ENCODE measurements at regions not wholly inside any gene's neighbourhood (a gene's known extent, or its start where the extent isn't known, plus 50 kb on each side); places are given as distances from the start of the nearest gene placed in this dataset.

DNA sequence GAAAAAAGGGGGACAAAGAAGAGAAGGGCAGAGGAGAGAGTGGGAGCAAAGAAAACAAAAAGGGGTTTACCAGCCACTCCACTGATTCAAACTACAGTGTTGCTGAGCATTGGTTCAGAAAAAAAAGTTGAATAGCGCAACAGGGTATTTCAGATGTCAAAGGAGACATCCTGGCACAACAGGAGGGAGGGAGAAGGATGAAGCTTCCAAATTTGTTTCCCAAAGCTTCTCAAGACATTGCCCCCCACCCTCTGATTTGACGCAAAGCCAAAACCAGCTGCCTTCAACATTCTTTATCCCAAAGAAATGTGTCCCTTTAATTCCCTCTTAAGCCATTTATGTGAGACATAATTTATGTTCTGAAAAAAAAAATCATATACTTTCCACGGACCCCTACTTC lies 105.5 kb upstream of the TNC start:
- H3K4me3 ChIP-seq (ENCODE audit: low read depth in 1 of 2, low read length in 2 of 2) = no peak overlapping the region
- H3K4me1 ChIP-seq (ENCODE audit: control insufficient read depth in 2 of 2, insufficient read depth in 2 of 2, low read length in 1 of 2) = no peaks in the 10 kb centered on the region
- no peak overlapping the region for H3K27ac ChIP-seq (ENCODE audit: low read depth in 2 of 2, low read length in 1 of 2)
- H3K36me3 ChIP-seq (ENCODE audit: control insufficient read depth in 2 of 2, insufficient read depth in 2 of 2, low read length in 1 of 2) = no peaks in the 10 kb centered on the region
- H3K9me3 ChIP-seq (ENCODE audit: control insufficient read depth in 2 of 2, insufficient read depth in 1 of 2, low read depth in 1 of 2, low read length in 1 of 2) = no peaks in the 10 kb centered on the region
- no peaks in the 10 kb centered on the region for H3K27me3 ChIP-seq (ENCODE audit: control insufficient read depth in 1 of 2, insufficient read depth in 2 of 2, low read length in 2 of 2)
- WGBS, 2 donors = 48 to 57% methylated on average over 3 of the region's 3 CpGs

DNA sequence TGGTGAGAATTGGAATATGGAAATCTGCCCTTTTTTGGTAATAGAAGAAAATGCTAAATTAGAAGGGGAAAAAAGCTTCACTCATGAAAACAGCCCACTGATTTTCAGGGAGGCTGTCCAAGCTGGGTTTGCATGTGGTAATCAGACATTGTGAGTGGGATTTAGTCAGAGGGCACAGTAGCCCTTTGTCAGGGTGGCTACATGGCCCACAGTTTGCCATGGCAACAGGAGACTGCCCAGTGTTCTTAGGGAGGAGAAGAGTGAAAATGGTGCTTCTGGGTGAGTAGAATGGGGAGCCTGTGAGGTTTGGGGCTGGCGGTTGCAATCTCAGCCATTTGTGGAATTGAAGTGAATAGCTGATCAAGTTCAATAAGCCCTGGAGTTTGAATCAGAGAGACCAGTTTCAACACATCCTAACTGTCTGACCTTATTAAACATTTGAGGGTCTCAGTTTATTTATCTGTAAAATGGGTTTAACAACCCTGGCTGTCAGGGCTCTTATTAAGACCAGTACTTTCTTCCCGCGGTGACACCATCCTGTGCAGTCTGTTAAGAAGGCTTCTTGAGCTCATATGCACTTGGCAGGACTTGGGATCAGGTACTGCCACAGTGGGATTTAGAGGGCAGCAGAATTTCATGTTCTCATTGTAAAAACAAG lies 107.6 kb upstream of the TNC start:
- Histone ChIP-seq H3K9me3 (ENCODE audit: control insufficient read depth in 2 of 2, insufficient read depth in 1 of 2, low read depth in 1 of 2, low read length in 1 of 2) (no peaks in the 10 kb centered on the region), H3K4me1 (ENCODE audit: control insufficient read depth in 2 of 2, insufficient read depth in 2 of 2, low read length in 1 of 2) (no peaks in the 10 kb centered on the region), H3K27me3 (ENCODE audit: control insufficient read depth in 1 of 2, insufficient read depth in 2 of 2, low read length in 2 of 2) (no peaks in the 10 kb centered on the region), H3K4me3 (ENCODE audit: low read depth in 1 of 2, low read length in 2 of 2) (no peak overlapping the region), H3K36me3 (ENCODE audit: control insufficient read depth in 2 of 2, insufficient read depth in 2 of 2, low read length in 1 of 2) (no peaks in the 10 kb centered on the region), H3K27ac (ENCODE audit: low read depth in 2 of 2, low read length in 1 of 2) (no peak overlapping the region)
- WGBS, 2 donors = 96 to 99% methylated on average over 3 of the region's 3 CpGs

DNA sequence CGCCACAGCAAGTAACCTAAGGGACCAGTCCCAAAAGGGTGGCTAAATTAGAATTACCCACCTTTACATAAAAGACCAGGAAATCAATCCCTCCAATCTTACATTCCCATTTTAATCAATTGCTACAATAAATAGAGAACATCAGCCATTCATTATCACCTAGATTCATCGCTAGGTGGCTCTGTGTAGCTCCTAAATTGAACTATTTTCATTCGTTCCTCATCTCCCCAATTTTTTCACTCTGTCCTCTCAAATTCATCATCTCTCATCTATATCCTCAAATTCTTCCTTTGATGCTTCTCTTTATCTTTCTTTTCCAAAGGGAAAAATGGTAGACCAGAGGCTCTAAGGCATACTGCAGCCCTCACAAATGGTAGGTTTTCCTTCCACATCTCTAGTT lies 108.2 kb upstream of the TNC start:
- Histone ChIP-seq H3K27me3 (ENCODE audit: control insufficient read depth in 1 of 2, insufficient read depth in 2 of 2, low read length in 2 of 2) (no peaks in the 10 kb centered on the region), H3K36me3 (ENCODE audit: control insufficient read depth in 2 of 2, insufficient read depth in 2 of 2, low read length in 1 of 2) (no peaks in the 10 kb centered on the region), H3K9me3 (ENCODE audit: control insufficient read depth in 2 of 2, insufficient read depth in 1 of 2, low read depth in 1 of 2, low read length in 1 of 2) (no peaks in the 10 kb centered on the region), H3K4me3 (ENCODE audit: low read depth in 1 of 2, low read length in 2 of 2) (no peak overlapping the region), H3K4me1 (ENCODE audit: control insufficient read depth in 2 of 2, insufficient read depth in 2 of 2, low read length in 1 of 2) (no peaks in the 10 kb centered on the region), H3K27ac (ENCODE audit: low read depth in 2 of 2, low read length in 1 of 2) (no peak overlapping the region)
- 89 to 92% methylated on average over 3 of the region's 3 CpGs for whole genome bisulfite sequencing, 2 donors

DNA sequence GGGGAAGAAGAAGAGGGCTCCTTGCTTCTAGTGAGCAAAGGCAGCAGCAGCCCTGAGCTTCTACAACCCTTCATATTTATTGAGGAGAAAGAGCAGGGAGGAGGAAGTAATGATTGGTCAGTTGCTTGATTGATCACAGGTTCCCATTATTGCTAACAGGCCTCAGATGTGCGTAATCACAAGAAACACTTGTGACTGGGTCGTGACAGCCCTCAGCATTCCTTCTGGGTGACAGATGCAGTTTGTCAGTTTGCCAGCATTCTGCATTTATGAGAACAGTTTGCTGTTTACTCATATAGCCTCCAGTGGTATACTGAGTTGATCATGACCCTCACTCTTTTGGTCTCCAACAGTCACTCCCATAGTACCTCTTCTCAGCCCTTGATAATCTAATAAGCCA lies 111.5 kb upstream of the TNC start:
- H3K4me3 ChIP-seq (ENCODE audit: low read depth in 1 of 2, low read length in 2 of 2) = no peak overlapping the region
- peaks cover 0 to 2% of the 10 kb centered on the region in 2 donors for H3K4me1 ChIP-seq (ENCODE audit: control insufficient read depth in 2 of 2, insufficient read depth in 2 of 2, low read length in 1 of 2)
- 82 to 91% methylated on average over 2 of the region's 2 CpGs for WGBS, 2 donors
- no peaks in the 10 kb centered on the region for H3K36me3 ChIP-seq (ENCODE audit: control insufficient read depth in 2 of 2, insufficient read depth in 2 of 2, low read length in 1 of 2)
- H3K9me3 ChIP-seq (ENCODE audit: control insufficient read depth in 2 of 2, insufficient read depth in 1 of 2, low read depth in 1 of 2, low read length in 1 of 2) = no peaks in the 10 kb centered on the region
- H3K27ac ChIP-seq (ENCODE audit: low read depth in 2 of 2, low read length in 1 of 2) = no peak overlapping the region
- H3K27me3 ChIP-seq (ENCODE audit: control insufficient read depth in 1 of 2, insufficient read depth in 2 of 2, low read length in 2 of 2) = no peaks in the 10 kb centered on the region

DNA sequence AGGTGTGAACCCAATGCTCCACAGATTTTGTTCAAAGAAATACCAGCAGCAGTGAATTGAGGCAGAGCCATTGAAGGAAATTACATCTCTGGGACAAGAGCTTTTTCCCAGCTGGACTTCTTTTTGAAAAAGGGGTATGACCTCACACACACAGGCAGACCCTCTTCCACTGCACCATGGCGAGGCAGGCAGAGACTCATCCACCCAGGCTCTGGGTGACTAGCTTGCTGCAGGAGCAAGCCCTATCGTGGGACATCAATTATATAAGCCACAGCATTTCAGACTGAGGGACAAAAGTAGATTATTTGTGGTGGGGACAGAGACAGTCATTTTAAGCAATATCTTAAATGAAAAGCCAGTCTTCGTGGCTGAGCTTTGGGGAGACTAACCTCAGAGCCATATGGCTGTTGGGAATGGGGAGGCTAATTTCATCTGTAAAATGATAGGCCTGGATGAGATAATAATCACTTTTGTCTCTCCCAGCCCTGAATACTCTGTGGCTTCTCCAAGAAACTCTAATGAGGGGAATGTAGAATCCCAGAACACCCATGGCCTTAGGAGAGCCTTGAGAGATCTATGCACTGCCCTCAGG lies 113.1 kb upstream of the TNC start:
- Histone ChIP-seq H3K27me3 (ENCODE audit: control insufficient read depth in 1 of 2, insufficient read depth in 2 of 2, low read length in 2 of 2) (no peaks in the 10 kb centered on the region), H3K27ac (ENCODE audit: low read depth in 2 of 2, low read length in 1 of 2) (no peak overlapping the region), H3K36me3 (ENCODE audit: control insufficient read depth in 2 of 2, insufficient read depth in 2 of 2, low read length in 1 of 2) (no peaks in the 10 kb centered on the region), H3K4me3 (ENCODE audit: low read depth in 1 of 2, low read length in 2 of 2) (no peak overlapping the region), H3K4me1 (ENCODE audit: control insufficient read depth in 2 of 2, insufficient read depth in 2 of 2, low read length in 1 of 2) (peaks cover 0 to 4% of the 10 kb centered on the region in 2 donors), H3K9me3 (ENCODE audit: control insufficient read depth in 2 of 2, insufficient read depth in 1 of 2, low read depth in 1 of 2, low read length in 1 of 2) (no peaks in the 10 kb centered on the region)
- 77 to 88% methylated on average over 3 of the region's 3 CpGs for WGBS, 2 donors

DNA sequence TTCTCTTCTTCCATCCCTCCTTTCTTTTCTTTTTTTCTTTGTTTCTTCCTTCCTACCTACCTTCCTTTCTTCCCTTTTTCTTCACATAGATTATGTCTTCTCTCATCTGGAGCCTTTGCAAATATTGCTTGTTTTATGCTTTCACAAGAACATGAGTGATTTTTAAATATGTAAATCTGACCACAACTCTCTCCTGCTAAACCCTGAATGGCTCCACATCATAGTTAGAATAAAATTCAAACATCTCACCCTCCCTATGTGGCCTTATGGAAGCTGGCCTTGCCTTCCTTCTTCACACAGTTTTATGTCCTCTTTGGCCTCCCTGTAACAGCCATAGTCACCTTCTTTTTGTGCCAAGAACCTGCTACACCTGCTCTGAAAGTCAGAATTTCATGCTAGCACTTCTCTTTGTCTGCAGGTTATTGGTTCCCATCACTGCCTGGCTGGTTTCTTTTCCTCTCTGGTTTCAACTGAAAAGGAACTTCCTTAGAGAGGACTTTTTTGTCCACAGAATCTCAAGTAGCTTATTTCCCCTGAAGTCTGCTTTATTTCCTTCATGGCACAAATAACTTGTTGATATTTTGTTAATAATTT lies 114.3 kb upstream of the TNC start:
- Histone ChIP-seq H3K4me3 (ENCODE audit: low read depth in 1 of 2, low read length in 2 of 2) (no peak overlapping the region), H3K9me3 (ENCODE audit: control insufficient read depth in 2 of 2, insufficient read depth in 1 of 2, low read depth in 1 of 2, low read length in 1 of 2) (no peaks in the 10 kb centered on the region), H3K27ac (ENCODE audit: low read depth in 2 of 2, low read length in 1 of 2) (no peak overlapping the region), H3K4me1 (ENCODE audit: control insufficient read depth in 2 of 2, insufficient read depth in 2 of 2, low read length in 1 of 2) (peaks cover 0 to 4% of the 10 kb centered on the region in 2 donors), H3K27me3 (ENCODE audit: control insufficient read depth in 1 of 2, insufficient read depth in 2 of 2, low read length in 2 of 2) (no peaks in the 10 kb centered on the region), H3K36me3 (ENCODE audit: control insufficient read depth in 2 of 2, insufficient read depth in 2 of 2, low read length in 1 of 2) (no peaks in the 10 kb centered on the region)

DNA sequence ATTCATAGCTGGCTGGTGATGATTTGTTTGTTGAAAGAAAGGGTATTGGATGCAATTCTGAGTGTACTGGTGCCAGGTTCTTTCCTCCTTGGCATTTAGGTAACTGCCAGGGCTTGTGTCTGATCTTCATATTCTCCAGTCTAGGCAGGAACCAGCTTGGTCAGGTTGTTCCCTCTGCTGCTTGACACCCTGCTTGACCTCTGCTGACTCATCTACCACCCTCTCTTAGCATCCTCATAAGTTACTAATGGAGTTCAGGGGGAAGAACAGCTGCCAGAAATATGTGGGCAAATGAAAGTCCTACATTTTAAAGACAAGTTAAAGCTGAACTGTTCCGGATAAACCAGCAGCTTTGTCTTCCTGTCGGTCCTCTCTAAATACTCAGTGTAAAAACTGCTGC lies 116.1 kb upstream of the TNC start:
- 39 to 42% methylated on average over 2 of the region's 2 CpGs for WGBS, 2 donors
- peak overlapping the region; percentile 57 to 79 for H3K27ac ChIP-seq (ENCODE audit: low read depth in 2 of 2, low read length in 1 of 2)
- H3K27me3 ChIP-seq (ENCODE audit: control insufficient read depth in 1 of 2, insufficient read depth in 2 of 2, low read length in 2 of 2) = no peaks in the 10 kb centered on the region
- no peak overlapping the region for H3K4me3 ChIP-seq (ENCODE audit: low read depth in 1 of 2, low read length in 2 of 2)
- no peaks in the 10 kb centered on the region for H3K9me3 ChIP-seq (ENCODE audit: control insufficient read depth in 2 of 2, insufficient read depth in 1 of 2, low read depth in 1 of 2, low read length in 1 of 2)
- H3K4me1 ChIP-seq (ENCODE audit: control insufficient read depth in 2 of 2, insufficient read depth in 2 of 2, low read length in 1 of 2) = peaks cover 0 to 4% of the 10 kb centered on the region in 2 donors
- H3K36me3 ChIP-seq (ENCODE audit: control insufficient read depth in 2 of 2, insufficient read depth in 2 of 2, low read length in 1 of 2) = no peaks in the 10 kb centered on the region

DNA sequence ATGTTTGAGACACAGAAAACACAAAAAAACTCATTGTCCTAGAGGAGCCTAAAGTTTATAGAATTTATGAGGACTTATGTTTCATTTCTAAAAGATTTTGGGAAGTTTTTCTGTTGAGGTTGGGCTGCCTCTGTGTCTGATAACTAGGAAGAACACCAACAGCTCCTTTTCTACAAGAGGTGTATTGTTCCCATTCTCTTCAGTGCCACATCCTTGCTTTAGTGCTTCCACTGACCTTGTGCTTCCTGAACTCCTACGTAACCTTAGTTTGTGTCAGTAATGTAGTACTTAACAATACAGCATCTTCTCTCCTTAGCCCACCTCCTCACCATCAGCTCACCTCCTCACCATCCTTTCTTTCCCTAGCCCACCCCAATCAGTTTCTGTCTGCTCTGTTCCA lies 117.3 kb upstream of the TNC start:
- WGBS, 2 donors = 77 to 90% methylated on average over 1 of the region's 1 CpG
- Histone ChIP-seq H3K9me3 (ENCODE audit: control insufficient read depth in 2 of 2, insufficient read depth in 1 of 2, low read depth in 1 of 2, low read length in 1 of 2) (peaks cover 0 to 2% of the 10 kb centered on the region in 2 donors), H3K4me3 (ENCODE audit: low read depth in 1 of 2, low read length in 2 of 2) (no peak overlapping the region), H3K27me3 (ENCODE audit: control insufficient read depth in 1 of 2, insufficient read depth in 2 of 2, low read length in 2 of 2) (no peaks in the 10 kb centered on the region), H3K4me1 (ENCODE audit: control insufficient read depth in 2 of 2, insufficient read depth in 2 of 2, low read length in 1 of 2) (peaks cover 0 to 4% of the 10 kb centered on the region in 2 donors), H3K27ac (ENCODE audit: low read depth in 2 of 2, low read length in 1 of 2) (peak overlapping the region; percentile 20 to 32), H3K36me3 (ENCODE audit: control insufficient read depth in 2 of 2, insufficient read depth in 2 of 2, low read length in 1 of 2) (no peaks in the 10 kb centered on the region)

DNA sequence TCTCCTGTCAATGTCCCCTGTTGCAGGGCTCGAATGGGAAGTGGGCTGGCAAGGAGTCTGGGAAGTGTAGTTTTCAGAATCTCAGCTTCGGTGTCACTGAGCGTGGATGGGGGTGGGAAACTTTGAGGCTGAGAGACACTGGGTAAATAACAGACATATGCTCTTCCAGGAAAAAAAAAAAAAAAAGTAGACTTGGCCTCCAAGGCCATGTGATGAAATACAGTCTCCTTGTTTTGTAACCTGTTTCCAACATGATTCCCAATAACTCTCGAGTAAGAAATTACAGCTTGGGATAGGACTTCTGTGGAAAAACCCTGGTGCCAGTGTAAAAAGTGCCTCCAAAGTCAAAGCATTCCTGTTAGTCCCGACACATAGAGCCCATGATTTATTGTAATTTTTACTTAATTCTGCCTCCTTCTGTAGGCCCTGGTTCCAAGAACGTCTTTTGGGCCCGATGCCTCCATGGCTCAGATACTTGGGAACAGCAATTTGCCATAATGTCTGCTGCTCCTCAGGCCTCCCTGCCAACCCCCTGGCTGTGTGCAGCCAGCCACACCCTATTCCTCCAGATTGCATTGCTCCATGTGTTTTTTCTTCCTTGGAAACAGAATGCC lies 119.5 kb upstream of the TNC start:
- Histone ChIP-seq H3K9me3 (ENCODE audit: control insufficient read depth in 2 of 2, insufficient read depth in 1 of 2, low read depth in 1 of 2, low read length in 1 of 2) (peaks cover 0 to 2% of the 10 kb centered on the region in 2 donors), H3K4me3 (ENCODE audit: low read depth in 1 of 2, low read length in 2 of 2) (no peak overlapping the region), H3K27me3 (ENCODE audit: control insufficient read depth in 1 of 2, insufficient read depth in 2 of 2, low read length in 2 of 2) (no peaks in the 10 kb centered on the region), H3K36me3 (ENCODE audit: control insufficient read depth in 2 of 2, insufficient read depth in 2 of 2, low read length in 1 of 2) (no peaks in the 10 kb centered on the region), H3K27ac (ENCODE audit: low read depth in 2 of 2, low read length in 1 of 2) (no peak overlapping the region), H3K4me1 (ENCODE audit: control insufficient read depth in 2 of 2, insufficient read depth in 2 of 2, low read length in 1 of 2) (peaks cover 0 to 4% of the 10 kb centered on the region in 2 donors)
- 50 to 63% methylated on average over 7 of the region's 7 CpGs for WGBS, 2 donors

All from esophagus (tissue), 2 donors.